ENCODE measurements at regions not wholly inside any gene's neighbourhood (a gene's known extent, or its start where the extent isn't known, plus 50 kb on each side); places are given as distances from the start of the nearest gene placed in this dataset.
A peak's percentile ranks its signal among the peaks of the same experiment; 100 is the strongest.

DNA sequence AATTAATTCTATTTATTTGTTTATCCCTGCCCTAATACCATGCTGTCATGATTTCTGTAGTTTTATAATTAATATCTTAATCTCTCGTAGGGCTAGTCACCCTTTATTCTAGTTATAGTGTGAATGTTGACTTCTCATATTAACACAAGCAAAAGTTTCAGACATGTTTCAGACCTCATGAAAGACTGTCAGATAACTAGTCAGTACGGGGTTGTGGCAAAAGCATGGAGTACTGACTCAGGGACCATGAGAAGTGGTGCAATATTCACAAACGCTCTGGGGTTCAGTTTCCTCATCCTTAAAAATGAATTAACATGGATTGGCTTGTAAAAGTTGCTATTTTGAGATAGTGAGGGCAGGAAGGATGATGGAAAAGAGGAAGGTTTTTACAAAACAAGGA is 148.9 kb downstream of the TMEM200A start:
- H3K4me3 ChIP-seq (ENCODE audit: control insufficient read depth, low read depth, low read length): no peak overlapping the region
- DNase-seq (ENCODE audit: low read depth): no peak
- TF ChIP-seq, protein P1, sequence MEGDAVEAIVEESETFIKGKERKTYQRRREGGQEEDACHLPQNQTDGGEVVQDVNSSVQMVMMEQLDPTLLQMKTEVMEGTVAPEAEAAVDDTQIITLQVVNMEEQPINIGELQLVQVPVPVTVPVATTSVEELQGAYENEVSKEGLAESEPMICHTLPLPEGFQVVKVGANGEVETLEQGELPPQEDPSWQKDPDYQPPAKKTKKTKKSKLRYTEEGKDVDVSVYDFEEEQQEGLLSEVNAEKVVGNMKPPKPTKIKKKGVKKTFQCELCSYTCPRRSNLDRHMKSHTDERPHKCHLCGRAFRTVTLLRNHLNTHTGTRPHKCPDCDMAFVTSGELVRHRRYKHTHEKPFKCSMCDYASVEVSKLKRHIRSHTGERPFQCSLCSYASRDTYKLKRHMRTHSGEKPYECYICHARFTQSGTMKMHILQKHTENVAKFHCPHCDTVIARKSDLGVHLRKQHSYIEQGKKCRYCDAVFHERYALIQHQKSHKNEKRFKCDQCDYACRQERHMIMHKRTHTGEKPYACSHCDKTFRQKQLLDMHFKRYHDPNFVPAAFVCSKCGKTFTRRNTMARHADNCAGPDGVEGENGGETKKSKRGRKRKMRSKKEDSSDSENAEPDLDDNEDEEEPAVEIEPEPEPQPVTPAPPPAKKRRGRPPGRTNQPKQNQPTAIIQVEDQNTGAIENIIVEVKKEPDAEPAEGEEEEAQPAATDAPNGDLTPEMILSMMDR (conservative IDR thresholded peaks at IDR 0.05; ENCODE audit: control insufficient read depth, insufficient read depth, low read depth, low read length): no peak

DNA sequence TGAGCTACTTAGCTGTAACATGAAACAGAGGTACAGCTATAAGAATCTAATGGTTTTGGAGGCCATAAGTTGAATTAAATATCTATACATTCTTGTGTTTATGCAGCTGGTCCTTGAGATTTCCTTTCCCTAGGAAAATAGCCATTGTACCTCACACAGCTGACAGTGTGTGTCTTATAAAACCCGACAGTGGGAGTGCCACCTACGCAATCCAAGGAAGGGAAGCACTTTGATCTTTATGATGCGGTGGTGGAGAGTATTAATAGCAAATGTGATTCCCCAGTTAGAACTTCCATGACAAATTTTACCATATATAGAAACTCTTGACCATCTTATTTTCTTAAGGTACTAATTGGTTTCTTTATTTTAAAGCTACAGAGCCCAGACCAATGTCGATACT is 149.5 kb downstream of the TMEM200A start:
- TF ChIP-seq, protein P1 (conservative IDR thresholded peaks at IDR 0.05; ENCODE audit: control insufficient read depth, insufficient read depth, low read depth, low read length): no peak
- DNase-seq (ENCODE audit: low read depth): no peak
- H3K4me3 ChIP-seq (ENCODE audit: control insufficient read depth, low read depth, low read length): no peak overlapping the region

DNA sequence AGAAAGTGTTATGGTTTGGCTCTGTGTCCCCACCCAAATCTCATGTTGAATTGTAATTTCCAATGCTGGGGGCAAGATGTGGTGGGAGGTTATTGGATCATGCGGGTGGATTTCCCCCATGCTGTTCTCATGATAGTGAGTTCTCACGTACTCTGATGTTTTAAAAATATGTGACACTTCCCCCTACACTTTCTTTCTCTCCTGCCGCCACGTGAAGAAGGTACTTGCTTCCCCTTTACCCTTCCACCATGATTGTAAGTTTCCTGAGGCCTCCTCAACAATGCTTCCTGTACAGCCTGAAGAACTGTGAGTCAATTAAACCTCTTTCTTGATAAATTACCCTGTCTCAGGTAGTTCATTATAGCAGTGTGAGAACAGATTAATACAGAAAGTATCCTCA is 150.8 kb downstream of the TMEM200A start:
- H3K4me3 ChIP-seq (ENCODE audit: control insufficient read depth, low read depth, low read length): no peak overlapping the region
- TF ChIP-seq, protein P1 (conservative IDR thresholded peaks at IDR 0.05; ENCODE audit: control insufficient read depth, insufficient read depth, low read depth, low read length): no peak
- no peak for DNase-seq (ENCODE audit: low read depth)

DNA sequence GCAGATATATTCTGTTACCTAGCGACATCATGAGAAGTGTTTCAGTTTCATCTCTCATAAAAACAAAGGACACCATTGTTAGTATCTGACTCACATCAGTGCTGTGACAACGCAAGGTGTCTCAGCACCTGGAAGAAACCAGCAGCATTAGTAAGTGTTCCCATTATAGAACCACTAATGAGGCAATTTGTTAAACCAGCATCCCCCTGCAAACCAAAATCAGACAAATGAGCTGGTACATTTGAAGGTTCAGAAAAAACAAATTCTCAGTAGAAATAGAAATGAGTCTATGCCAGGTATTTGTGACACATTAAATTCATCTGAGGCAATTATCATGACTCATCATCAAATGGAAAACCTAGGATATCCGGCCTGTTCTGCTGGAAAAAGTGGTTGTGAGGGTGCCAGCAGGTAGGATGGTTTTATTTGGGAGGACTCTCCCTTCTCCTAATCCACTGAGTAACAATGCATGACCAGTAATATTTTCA is 151.7 kb downstream of the TMEM200A start:
- TF ChIP-seq, protein P1 (conservative IDR thresholded peaks at IDR 0.05; ENCODE audit: control insufficient read depth, insufficient read depth, low read depth, low read length): no peak

DNA sequence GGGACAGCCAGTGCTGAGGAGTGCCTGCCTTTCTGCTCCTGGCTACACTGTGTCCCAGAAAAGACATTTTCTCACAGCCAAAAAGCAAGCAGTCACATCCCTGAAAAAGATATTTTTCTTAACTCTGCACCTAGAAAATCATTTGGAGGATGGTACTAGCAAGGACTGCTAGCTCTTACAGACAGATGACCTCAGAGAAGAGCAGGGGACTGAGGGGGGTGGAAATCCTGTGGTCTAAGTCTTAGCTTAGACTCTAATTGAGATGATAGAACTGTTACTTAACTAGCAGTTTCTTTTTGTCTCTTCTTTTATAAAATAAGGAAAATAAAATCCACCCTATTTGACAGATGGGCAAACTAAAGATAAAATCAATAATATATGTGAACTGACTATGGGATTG is 152.8 kb downstream of the TMEM200A start:
- TF ChIP-seq, protein P1 (conservative IDR thresholded peaks at IDR 0.05; ENCODE audit: control insufficient read depth, insufficient read depth, low read depth, low read length): no peak
- DNase-seq (ENCODE audit: low read depth): no peak
- H3K4me3 ChIP-seq (ENCODE audit: control insufficient read depth, low read depth, low read length): no peak overlapping the region

More for the DNA sequence above, 151.7 kb downstream of the TMEM200A start:
- H3K4me3 ChIP-seq (ENCODE audit: control insufficient read depth, low read depth, low read length): no peak overlapping the region
- DNase-seq (ENCODE audit: low read depth): peak; percentile 28

DNA sequence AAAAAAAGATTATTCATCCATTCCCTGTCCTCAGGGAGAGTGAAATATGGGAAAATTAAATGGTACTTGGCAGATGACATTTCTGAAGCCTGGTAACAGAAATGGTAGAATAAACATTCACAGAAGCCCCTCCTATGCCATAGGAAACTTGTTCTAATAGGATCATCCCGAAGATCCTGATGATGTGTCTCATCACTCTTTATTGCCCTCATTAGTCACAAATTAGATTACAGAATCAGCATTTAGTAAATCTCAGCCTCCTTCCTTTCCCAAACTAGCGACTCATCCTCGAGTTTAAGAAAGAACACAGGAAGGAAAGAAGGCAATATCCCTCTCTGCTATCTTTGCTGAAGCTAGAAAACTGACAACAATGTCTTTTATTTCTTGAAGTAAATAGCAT is 154.4 kb downstream of the TMEM200A start:
- H3K4me3 ChIP-seq (ENCODE audit: control insufficient read depth, low read depth, low read length): no peak overlapping the region
- DNase-seq (ENCODE audit: low read depth): peak; percentile 68
- TF ChIP-seq, protein P1 (conservative IDR thresholded peaks at IDR 0.05; ENCODE audit: control insufficient read depth, insufficient read depth, low read depth, low read length): no peak

DNA sequence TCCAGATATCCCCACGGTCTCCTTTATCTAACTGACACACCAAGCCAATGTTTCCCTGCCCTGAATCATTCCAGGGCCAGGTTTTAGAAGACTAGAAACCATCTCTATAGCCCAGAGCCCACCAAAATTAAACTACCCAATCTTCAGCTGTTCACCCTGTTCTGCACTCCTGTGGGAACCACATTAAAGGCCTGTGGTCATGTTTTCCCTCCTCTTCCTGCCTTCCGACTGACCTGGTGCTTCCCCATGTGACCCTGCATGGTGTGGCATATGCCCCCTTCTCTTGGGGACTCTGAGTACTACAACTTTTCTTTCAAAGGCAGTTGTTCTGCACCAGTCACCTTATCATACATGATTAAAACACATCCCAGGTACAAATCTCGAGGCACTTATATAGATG is 155.0 kb downstream of the TMEM200A start:
- no peak overlapping the region for H3K4me3 ChIP-seq (ENCODE audit: control insufficient read depth, low read depth, low read length)
- no peak for DNase-seq (ENCODE audit: low read depth)
- TF ChIP-seq, protein P1 (conservative IDR thresholded peaks at IDR 0.05; ENCODE audit: control insufficient read depth, insufficient read depth, low read depth, low read length): no peak

Data from fibroblast of mammary gland (primary cell).